ENCODE measurements at regions not wholly inside any gene's neighbourhood (a gene's known extent, or its start where the extent isn't known, plus 50 kb on each side); places are given as distances from the start of the nearest gene placed in this dataset.

- TF ChIP-seq CTCF (IDR thresholded peaks at IDR 0.05) (no peak), POLR2A (IDR thresholded peaks at IDR 0.05) (no peak)
Observed at GRCh38 chr7:69341288-69341687, 257.0 kb upstream of the AUTS2 start.
